ENCODE measurements at regions not wholly inside any gene's neighbourhood (a gene's known extent, or its start where the extent isn't known, plus 50 kb on each side); places are given as distances from the start of the nearest gene placed in this dataset.
"Not testable (repeated sequence)": the region's sequence is repeated elsewhere in the genome, so short reads cannot be mapped to it uniquely, and the experiment has no call there.

DNA sequence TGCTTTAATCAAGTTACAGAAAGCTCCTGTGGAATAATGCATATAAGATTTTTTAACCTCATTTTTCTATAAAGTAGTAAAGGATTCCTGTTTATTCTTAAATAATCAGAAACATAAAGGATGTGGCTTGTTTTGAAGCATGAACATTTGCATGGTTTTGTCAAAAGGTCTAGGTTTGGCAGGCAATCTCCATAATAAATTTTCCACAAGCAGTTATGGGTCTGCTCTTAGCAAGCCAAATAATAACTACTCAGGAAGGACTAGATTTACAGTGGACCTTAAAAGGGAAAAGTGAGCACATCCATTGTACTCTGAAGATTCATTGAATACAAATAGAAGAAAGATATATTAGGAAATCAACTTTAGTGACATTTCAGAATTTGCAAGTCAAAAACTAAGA lies 407.3 kb upstream of the CBLB start:
- DNase-seq = no peak

DNA sequence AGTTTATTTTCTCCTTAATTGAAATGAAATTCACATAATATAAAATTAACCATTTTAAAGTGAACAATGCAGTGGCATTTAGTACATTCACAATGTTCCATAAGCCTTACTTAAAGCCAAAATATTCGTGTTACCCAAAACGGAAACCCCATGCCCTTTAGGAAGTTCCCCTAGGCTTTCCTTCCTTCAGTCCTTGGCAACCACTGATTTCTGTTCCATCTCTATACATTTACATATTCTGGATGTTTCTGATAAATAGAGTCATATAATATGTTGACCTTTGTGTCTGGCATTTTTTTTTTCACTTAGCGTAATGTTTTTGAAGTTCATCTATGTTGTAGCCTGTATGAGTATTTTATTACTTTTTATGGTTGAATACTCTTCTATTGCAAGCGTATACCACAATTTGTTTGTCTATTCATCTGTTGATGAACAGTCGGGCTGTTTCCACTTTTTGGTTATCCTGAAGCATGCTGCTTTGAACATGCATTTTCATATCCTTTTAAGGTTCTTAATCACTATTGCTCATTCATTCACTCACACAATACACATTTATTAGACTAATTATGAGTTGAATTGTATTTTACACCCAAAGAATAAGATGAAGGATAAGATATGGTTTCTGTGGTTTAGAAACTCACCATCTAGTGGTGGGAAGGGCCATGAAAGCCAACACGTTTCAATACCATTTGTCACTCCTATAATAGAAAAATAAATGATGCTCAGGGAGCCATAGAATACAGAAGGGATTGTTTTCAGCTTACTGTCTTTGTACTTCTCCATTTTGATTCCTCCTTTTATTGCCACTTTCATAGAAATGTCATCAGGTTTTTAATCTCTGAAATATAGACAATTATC lies 408.2 kb upstream of the CBLB start:
- no peak for DNase-seq

DNA sequence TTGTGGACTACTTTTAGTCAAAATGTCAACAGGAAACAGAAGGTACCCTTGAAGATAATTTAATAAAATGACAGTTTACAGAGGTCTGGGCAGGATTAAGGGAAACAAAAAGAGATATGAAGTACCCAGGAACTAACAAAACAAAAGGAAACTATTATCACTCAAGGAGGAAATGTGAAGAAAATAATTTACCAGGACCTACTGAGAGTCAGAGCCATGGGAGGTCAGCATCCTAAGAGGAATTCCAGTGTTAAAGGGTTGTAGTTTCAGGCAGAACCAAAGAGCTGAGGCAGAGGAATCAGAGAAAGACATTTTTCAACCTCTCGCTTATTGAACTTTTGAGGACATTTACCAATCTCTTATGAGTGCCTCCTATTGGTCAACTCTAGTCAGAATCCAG lies 408.9 kb upstream of the CBLB start:
- no peak for DNase-seq

DNA sequence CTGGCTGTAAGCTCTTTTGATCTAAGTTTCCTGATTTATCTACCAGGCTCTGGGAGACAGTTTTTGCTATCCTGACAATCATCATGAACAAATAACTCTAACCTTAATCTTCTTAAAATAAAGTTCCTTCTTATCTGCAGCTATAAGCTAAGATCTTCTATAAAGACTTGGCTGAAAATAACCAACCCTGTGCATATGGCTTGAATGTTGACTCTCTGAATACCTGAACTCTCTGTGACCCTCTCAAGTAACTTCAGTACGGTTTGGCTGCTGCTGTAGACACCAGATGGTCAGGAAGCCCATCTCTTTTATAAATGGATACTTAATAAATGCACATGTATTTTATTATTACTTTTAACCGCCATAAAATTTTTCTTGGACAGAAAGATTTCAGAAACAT lies 412.4 kb upstream of the CBLB start:
- no peak for DNase-seq

DNA sequence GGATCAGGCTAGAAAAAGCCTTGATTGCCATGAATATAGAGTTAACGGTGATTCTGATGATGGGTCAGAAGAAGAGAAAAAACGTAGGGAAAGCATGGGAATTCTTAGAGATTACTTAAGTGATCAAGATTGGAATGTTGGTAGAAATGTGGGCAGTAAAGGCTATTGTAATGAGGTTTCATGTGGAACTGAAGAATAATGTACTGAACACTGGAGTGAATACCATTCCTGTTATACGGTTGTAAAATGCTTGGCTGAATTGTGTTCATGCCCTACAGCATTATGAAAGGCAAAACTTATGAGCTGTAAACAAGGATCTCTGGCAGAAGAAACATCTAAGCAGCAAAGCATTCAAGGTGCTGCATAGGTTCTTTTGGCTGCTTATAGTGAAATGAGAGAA lies 414.1 kb upstream of the CBLB start:
- no peak for DNase-seq

DNA sequence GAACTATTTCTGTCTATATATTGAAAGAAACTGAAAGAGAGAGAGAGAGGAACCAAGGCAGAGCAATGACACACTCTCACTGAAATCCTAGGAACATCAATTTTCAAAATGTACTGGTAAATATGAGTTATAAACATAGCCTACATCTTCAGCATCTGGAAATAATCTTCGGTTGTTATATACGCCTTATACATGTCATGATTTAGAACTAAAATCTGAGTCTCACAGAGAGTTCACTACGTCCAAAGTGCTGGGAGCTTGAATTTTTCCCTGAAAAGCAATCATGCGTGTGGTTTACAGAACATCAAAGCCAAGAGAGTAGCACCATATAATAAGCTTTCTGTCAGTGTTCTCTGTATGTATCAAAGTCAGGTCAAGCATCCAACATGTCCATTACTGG lies 420.0 kb upstream of the CBLB start:
- no peak for DNase-seq

DNA sequence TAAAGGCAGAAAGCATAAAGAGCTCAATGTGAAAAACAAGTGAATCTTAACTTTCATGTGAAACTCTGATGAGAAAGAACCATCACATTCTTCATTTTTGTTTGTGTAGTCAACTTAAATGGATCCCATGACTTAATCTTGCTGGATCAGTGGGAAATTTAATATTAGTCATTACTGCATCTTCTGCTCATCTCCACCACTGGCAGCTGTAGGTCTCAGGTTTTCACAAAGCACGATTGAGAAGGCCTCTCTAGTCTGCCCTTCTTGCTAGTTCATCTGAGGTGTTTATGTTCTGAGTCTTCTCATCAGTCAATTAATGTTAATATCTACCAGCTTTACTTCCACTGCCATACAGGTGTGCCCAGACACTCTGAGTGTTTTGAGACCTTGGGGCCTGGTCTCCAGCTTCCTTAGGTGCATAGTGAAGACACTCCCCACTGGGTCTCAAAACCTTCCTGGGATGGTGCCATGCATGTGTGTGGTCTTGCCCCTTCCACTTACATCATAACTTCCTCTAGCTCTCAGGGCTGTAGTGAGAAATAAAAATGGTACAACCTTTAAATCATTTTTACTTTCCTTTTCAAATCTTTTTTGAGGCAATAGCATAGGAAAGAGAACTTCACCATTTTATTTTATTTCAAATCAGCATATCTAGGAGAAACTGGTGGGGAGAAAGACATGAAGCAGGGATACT lies 421.6 kb upstream of the CBLB start:
- no peak for DNase-seq

DNA sequence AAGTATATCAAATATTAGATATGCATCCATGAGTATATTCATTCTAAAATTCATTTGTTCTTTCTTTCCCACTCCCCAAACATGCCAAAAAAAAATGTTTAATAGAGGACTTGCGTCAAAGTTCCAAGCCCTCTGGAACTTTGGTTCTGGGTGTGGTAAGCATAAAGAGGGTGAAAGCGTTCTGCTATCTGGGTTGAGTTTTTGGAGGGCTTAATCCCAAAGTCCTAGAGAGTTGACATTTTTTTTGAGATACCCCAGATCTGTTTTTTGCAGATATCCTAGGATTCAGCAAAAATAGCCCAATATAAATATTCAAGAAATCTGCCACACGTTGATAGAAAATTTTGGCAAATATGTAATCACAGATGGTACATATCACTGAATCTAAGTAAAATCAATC lies 424.3 kb upstream of the CBLB start:
- DNase-seq = no peak

DNA sequence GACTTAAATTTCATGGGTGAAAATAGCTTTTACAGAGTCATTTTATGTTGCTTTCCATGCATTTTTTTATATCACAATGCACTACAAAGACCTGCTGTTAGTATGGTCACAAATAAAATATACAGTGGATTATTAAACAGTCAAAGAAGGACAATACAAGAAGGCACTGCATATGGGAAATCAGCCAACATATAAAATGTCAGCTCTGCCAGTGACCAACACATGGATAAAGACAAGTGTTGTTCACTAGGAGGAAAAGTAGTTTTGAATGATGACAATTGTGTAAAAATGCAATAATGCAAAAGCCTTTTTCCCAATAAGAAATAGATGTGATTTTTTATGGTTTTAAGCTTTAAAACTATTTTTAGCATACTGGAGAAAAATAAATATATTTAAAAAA lies 425.3 kb upstream of the CBLB start:
- no peak for DNase-seq

DNA sequence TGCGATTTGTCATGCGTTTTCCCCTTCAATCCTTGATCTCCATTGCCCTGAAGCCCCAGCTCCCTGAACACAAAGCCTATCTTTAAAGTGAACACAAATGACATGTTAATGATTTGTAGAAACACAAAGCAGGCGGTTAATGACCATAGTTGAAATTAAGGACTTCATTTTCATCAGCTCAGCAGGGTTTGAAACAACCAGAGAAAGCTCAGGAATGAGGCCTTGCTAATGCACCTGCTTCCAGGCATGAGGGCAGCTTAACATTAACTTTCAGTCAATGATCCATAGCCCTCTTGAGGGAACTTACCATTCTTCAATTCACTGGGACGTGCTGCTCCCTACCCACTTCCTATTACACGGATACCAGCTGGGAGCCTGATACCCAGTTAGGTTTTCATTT lies 427.2 kb upstream of the CBLB start:
- no peak for DNase-seq

DNA sequence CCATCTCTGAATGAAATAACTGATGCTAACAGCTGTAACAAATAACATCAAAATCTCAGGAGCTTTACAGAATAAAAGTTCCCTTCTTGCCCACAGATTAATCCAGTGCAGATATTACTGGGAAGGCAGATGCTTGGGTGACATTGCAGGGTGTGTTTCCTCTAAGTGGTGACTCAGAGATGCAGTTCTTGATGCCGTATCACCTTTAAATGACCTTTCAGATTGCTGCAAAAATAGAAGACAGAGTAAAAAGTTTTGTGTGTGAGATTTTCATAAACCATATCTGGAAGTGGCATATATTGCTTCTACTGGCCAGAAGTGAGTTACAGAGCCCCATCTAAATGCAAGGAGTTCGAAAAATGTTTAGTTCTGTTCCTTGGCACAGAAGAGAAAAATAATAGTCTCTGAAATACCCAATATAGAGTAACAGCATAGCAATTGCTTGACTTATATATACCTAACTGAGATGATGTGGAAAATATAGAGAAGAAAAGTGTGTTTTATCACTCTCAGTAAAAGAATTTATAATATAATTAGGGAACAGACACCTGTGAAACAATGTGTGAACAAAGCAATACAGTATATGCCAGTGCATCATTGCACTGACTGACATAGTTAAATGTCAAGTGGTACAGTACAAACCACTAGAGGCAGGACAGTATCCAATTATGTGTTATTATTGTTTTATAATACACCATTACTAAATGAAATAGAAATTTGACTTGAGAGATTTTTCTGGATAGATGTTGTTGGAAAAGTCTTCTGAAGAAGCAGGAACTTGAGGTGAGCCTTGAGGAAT lies 430.7 kb upstream of the CBLB start:
- no peak for DNase-seq

DNA sequence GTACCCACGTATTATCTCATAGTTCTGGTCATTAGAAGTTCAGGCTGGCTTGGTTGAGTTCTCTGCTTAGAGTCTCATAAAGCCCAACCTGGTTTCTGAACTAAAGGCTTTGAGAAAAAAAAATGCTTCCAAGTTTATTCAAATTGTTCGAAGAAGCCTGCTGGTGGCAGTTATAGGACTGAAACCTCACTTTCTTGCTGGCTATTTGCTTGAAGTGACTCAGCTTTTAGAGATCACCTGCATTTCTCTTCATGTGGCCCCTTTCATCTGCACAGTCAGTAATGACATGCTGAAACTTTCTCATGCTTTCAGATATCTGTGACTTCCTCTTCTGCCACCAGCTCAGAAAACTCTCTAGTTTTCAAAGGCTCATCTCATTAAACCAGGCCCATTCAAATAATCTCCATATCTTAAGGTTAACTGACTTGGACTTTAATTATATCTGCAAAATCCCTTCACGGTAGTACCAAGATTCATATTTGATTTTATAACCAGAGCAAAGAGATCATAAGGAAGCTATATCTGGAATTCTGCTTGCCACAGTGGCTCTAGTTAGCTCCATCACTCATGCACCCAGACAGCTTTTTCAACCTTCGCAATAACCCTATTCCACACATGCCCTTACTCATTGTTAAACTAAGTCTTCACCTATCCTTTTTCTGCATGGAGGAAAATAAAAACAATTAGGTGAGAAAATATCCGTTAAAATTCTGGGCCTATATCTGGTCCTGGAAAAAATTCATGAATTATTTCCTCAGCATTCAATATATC lies 433.8 kb upstream of the CBLB start:
- no peak for DNase-seq

DNA sequence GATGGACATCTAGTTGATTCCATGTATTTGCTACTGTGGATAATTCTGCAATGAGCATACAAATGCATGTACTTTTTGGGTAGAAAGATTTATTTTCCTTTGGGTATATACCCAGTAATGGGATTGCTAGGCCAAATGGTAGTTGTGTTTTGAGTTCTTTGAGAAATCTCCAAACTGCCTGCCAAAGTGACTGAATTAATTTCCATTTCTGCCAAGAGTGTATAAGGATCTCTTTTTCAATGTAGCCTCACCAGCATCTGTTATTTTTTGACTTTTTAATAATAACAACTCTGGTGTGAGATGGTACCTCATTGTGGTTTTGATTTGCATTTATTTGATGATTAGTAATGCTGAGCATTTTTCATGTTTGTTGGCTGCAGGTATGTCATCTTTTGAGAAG lies 435.0 kb upstream of the CBLB start:
- DNase-seq = no peak

DNA sequence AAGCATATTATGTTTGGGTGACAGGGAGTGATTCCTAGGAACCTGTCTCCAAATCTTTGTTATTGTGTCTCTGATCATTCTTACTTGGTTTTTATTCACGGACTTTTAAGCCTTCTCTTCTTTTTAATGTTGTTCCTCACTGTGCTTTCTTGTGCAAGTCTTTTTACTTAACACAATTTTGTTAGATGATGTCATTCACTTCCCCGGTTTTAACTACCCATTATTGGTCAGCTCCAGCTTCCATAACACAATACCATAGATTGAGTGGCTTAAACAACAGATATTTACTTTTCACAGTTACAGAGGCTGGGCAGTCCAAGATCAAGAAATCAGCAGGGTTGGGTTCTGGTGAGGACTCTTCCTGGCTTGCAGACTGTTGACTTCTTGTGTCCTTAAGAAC lies 436.3 kb upstream of the CBLB start:
- DNase-seq = no peak

DNA sequence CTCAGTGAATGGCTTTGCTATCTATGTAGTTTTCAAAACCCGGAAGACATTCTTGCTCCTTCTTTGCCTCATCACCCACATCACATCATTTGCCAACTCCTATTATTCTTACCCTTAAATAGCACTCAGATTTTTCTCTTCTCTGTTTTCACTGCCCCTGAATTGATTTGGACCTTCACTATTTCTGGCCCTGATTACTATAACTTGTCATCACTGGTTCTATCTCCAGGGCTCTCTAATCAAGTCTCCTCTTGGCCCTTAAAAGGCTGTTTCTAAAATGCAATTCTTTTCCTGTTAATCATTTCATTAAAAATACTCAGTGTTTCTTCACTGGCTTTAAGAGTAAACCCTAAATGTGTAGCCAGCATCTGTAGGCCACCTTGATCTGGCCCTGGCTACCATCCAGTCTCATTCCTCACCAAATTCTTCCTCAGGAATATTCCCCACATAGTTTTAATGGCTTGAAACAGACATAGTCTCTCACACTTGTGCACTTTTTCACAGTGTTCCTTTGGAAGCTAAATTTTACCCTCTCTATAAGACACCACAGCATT lies 437.1 kb upstream of the CBLB start:
- no peak for DNase-seq

DNA sequence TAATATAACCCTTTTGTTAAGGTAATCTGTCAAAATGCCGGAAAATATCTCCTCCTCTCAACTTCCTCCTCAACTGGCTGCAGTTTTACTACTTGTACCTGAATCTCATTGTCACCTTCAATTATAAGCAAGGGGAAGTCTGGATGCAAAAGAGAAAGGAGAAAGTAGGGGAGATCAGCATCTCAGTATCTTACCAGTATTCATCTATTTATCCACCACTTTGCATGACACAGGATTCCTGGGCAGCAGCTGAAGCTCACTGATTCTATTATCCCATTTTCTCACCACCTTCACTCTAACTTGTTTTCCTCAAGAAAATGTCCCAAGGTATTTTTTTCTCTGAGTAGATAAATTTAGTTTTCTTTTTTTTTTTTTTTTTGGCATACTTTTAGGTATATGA lies 440.5 kb upstream of the CBLB start:
- no peak for DNase-seq

DNA sequence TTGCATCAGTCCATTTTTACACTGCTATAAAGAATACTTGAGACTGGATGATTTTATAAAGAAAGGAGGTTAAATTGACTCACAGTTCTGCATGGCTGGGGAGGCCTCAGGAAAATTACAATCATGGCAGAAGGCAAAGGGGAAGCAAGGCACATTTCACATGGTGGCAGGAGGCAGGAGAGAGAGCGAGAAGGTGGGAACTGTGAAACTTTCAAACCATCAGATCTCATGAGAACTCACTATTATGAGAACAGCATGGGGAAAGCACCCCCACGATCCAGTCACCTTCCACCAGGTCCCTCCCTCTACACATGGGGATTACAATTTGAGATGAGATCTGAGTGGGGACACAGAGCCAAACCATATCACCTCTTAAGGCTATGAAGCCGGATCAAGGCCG lies 441.0 kb upstream of the CBLB start:
- not testable (repeated sequence) for DNase-seq

DNA sequence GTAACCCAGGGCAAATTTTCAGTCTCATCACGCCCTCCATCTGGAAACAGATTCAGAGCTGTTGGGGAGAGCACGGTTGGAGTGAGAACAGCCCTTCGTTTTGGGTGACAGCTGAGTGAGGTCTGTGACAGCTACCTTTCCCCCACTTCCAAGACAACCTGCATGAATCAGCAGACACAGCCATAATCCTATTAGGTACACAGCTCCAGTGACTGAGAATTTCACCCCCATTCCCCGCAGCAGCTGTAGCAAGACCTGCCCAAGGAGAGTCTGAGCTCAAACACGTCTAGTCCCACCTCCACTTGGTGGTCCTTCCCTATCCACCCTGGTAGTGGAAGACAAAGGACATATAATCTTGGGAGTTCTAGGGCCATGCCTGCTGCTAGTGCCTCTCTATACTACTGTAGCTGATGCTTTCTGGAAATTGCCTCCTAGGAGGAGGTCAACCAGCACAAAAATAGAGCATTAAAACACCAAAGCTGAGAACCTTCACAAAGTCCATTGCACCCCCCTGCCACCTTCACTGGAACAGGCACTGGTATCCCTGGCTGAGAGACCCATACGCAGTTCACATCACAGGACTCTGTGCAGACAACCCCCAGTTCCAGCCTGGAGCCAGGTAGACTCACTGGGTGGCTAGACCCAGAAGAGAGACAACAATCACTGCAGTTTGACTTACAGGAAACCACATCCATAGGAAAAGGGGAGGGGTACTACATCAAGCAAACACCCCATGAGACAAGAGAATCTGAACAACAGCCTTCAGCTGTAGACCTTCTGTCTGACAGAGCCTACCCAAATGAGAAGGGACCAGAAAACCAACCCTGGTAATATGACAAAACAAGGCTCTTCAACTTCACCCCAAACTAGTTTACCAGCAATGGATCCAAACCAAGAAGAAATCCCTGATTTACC lies 448.6 kb upstream of the CBLB start:
- DNase-seq = no peak

DNA sequence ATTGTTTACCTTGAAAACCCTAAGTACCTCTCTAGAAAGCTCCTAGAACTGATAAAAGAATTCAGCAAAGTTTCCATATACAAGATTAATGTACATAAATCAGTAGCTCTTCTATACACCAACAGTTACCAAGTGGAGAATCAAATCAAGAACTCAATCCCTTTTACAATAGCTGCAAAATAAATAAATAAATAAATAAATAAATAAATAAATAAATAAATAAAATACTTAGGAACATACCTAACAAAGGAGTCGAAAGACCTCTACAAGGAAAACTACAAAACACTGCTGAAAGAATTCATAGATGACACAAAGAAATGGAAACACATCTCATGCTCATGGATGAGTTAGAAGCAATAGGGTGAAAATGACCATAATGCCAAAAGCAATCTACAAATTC lies 452.6 kb upstream of the CBLB start:
- DNase-seq = not testable (repeated sequence)

DNA sequence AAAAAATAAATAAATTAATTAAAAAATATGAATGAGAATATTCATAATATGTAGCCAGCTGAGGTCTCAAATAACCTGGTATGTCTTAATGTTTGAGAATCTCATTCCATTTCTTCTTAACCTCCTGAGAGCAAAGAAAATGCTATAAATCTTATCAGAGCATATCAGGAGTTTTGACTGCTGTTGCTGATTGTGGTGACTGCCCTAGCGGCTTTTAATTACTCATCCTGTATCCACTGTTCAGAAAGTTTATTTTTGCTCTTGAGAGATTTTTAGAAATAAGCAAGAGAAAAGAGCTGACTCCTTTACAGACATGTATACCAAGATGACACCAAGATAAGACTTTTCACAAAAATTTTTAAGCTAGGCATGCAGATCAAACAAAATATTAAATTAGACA lies 454.8 kb upstream of the CBLB start:
- no peak for DNase-seq

DNA sequence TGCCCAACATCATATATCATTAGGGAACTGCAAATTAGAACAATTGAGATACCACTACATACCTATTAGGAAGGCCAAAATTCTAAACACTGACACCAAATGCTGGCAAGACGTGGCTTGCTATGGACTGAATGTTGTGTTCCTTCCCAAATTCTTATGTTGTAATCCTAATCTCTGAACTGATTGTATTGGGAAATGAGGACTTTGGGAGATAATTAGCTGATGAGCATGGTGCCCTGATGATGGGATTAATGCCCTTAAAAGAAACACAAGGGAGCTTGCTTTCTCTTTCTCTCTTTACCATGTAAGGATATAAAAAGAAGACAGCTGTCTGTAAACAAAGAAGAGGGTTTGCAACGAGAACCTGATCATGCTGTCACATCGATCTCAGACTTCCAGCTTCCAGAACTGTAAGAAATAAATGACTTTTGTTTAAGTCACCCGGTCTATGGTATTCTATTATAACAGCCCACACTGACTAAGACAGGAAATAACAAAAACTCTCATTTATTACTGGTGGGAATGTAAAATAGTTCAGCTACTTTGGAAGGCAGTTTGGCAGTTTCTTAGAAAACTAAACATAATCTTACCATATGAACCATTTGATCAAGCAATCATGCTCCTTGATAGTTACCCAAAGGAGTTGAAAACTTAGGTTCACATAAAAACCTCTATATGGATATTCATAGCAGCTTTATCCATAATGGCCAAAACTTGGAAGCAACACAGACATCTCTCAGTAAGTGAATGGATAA lies 458.3 kb upstream of the CBLB start:
- no peak for DNase-seq
